ENCODE measurements at regions not wholly inside any gene's neighbourhood (a gene's known extent, or its start where the extent isn't known, plus 50 kb on each side); places are given as distances from the start of the nearest gene placed in this dataset.

GRCh38 chr6:164569509-164569908, 739.9 kb downstream of the C6orf118 start:
- no peak overlapping the region for H4K5ac ChIP-seq (ENCODE audit: low read depth, low read length)
- H2AK9ac ChIP-seq (replicated peaks; ENCODE audit: low read depth, low read length, poor library complexity), result no peak overlapping the region
- H4K91ac ChIP-seq (ENCODE audit: insufficient read depth, low read depth, low read length), result no peak overlapping the region
- no peak overlapping the region for H4K8ac ChIP-seq (ENCODE audit: low read depth in 2 of 2, low read length in 2 of 2)
- H3K18ac ChIP-seq (ENCODE audit: low read depth, low read length), result no peak overlapping the region
- H2BK15ac ChIP-seq (ENCODE audit: low read depth, low read length), result no peak overlapping the region
- no peak for DNase-seq
- no peak overlapping the region for H2BK120ac ChIP-seq (ENCODE audit: low read depth, low read length)
- no peak overlapping the region for H2BK20ac ChIP-seq (ENCODE audit: low read depth, low read length)
- ATAC-seq (ENCODE audit: low read depth), result no peak
- in situ Hi-C loops (cut with MboI; ENCODE audit: low sequenced_read_pairs) (no loop called here), dilution Hi-C loops (cut with HindIII; ENCODE audit: low sequenced_read_pairs, unreplicated experiment) (no loop called here), intact Hi-C loops (cut with micrococcal nuclease) (no loop called here)
- H2BK5ac ChIP-seq (ENCODE audit: low read depth, low read length, poor library complexity, severe bottlenecking), result no peak overlapping the region
- no CpG with 5 or more reads among the region's 1 CpG for WGBS, 2 experiments (ENCODE audit: extremely low coverage in 2 of 2, insufficient read length in 1 of 2)
- H3K4me3 ChIP-seq (ENCODE audit: insufficient read depth, low read depth, low read length), result no peak overlapping the region
- no peak overlapping the region for H3K23ac ChIP-seq (ENCODE audit: low read depth, low read length)
- POLR2A ChIA-PET (ENCODE audit: unreplicated experiment), result no interaction called here
- TF ChIP-seq MXI1 (IDR thresholded peaks at IDR 0.05; ENCODE audit: borderline replicate concordance, low read depth, low read length), result no peak
- TF ChIP-seq FOS (IDR thresholded peaks at IDR 0.05; ENCODE audit: low read depth, low read length), result no peak
- no peak for TF ChIP-seq BHLHE40 (IDR thresholded peaks at IDR 0.05; ENCODE audit: low read depth, low read length)
- no peak for TF ChIP-seq SMC3 (IDR thresholded peaks at IDR 0.05; ENCODE audit: low read depth, low read length)
- TF ChIP-seq RCOR1 (IDR thresholded peaks at IDR 0.05; ENCODE audit: insufficient replicate concordance, low read length), result no peak
- TF ChIP-seq POLR2A (IDR thresholded peaks at IDR 0.05; ENCODE audit: low read depth, low read length), result no peak
- TF ChIP-seq USF2 (IDR thresholded peaks at IDR 0.05; ENCODE audit: low read depth, low read length), result no peak
- TF ChIP-seq CTCF (conservative IDR thresholded peaks at IDR 0.05; ENCODE audit: low read depth, low read length), result no peak
- TF ChIP-seq RFX5 (IDR thresholded peaks at IDR 0.05; ENCODE audit: low read depth, low read length), result no peak
- TF ChIP-seq ELK1 (IDR thresholded peaks at IDR 0.05; ENCODE audit: borderline replicate concordance, low read depth, low read length), result no peak
- no peak for TF ChIP-seq MAFK (IDR thresholded peaks at IDR 0.05; ENCODE audit: low read depth, low read length)
- TF ChIP-seq CHD1 (IDR thresholded peaks at IDR 0.05; ENCODE audit: low read depth, low read length), result no peak
- TF ChIP-seq RAD21 (IDR thresholded peaks at IDR 0.05; ENCODE audit: low read length), result no peak
- no peak for TF ChIP-seq MAZ (IDR thresholded peaks at IDR 0.05; ENCODE audit: borderline replicate concordance, low read depth, low read length)
- TF ChIP-seq NFE2L2 (IDR thresholded peaks at IDR 0.05; ENCODE audit: low read depth, low read length), result no peak
- BruUV-seq (replicated peaks), result no TSS peak
- no peak overlapping the region for H3K9ac ChIP-seq (ENCODE audit: low read depth, low read length)
- CTCF ChIA-PET, result no interaction called here
- no peak overlapping the region for H3K14ac ChIP-seq (replicated peaks; ENCODE audit: low read depth, low read length)
- H2AFZ ChIP-seq (replicated peaks; ENCODE audit: low read length, poor library complexity), result no peak overlapping the region
- no peaks in the 10 kb centered on the region for H3K9me1 ChIP-seq (ENCODE audit: insufficient read depth, low read length)
- H3K27me3 ChIP-seq (ENCODE audit: control insufficient read depth, insufficient read depth, low read length), result no peaks in the 10 kb centered on the region
- H3K36me3 ChIP-seq (ENCODE audit: control insufficient read depth, insufficient read depth, low read length), result no peaks in the 10 kb centered on the region
- H3K9me3 ChIP-seq (ENCODE audit: control insufficient read depth, insufficient read depth, low read length), result peaks cover 8% of the 10 kb centered on the region
- no peaks in the 10 kb centered on the region for H3K4me1 ChIP-seq (ENCODE audit: control insufficient read depth, insufficient read depth, low read length)
- no peak overlapping the region for H3K4ac ChIP-seq (ENCODE audit: low read depth, low read length)
- H3K4me2 ChIP-seq (ENCODE audit: low read depth, low read length), result no peak overlapping the region
- no peak overlapping the region for H2AK5ac ChIP-seq (ENCODE audit: low read depth, low read length)
- H4K20me1 ChIP-seq (ENCODE audit: insufficient read depth, low read length), result no peaks in the 10 kb centered on the region
- H3K79me1 ChIP-seq (ENCODE audit: low read depth in 1 of 2, low read length in 2 of 2), result no peaks in the 10 kb centered on the region
- H3K56ac ChIP-seq (ENCODE audit: extremely low read depth, insufficient read depth, low read length), result no peak overlapping the region
- no peak overlapping the region for H3K27ac ChIP-seq (ENCODE audit: insufficient read depth, low read length)

Measured in IMR-90 (cell line).